NCI-H187 (cell line): ENCODE measurements at regions not wholly inside any gene's neighbourhood (a gene's known extent, or its start where the extent isn't known, plus 50 kb on each side); places are given as distances from the start of the nearest gene placed in this dataset.
"Not testable (repeated sequence)": the region's sequence is repeated elsewhere in the genome, so short reads cannot be mapped to it uniquely, and the experiment has no call there.

ENCODE experiments used
- DNase-seq, 2 experiments: peaks; one replicate each; lab custom pipeline; 2025; lab: John Stamatoyannopoulos, UW

- DNase-seq: no peak
Observed at GRCh38 chr1:232579958-232580941, 49.7 kb downstream of the SIPA1L2 start.

- DNase-seq: no peak
Observed at GRCh38 chr1:232579466-232579865, 50.5 kb downstream of the SIPA1L2 start.

- DNase-seq: no peak
Observed at GRCh38 chr1:232578651-232579195, 51.2 kb downstream of the SIPA1L2 start.

DNA sequence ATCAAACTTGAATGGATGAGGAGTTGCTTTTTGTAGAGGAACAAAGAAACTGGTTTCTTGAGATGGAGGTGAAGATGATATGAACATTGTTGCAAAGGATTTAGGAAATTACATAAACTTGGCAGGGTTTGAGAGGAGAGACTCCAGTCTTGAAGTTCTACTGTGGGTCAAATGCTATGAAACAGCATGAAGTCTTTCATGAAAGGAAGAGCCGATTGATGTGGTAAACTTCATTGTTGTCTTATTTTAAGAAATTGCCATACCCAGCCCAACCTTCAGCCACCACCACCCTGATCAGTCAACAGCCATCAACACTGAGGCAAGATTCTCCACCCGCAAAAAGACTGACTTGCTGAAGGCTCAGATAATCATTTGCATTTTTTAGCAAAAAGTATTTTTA lies 52.2 kb downstream of the SIPA1L2 start:
- no peak for DNase-seq

DNA sequence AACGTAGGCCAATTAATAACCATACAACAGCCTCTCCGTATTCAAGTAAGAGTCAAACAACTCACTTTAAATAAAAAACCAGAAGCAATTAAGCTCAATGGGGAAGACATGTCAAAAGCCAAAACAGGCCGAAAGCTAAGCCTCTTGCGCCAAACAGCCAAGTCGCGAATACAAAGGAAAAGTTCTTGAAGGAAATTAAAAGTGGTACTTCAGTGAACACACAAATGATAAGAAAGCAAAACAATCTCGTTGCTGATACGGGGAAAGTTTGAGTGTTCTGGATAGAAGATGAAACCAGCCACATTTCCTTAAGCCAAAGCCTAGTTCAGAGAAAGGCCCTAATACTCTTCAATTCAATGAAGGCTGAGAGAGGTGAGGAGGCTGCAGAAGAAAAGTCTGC lies 53.4 kb downstream of the SIPA1L2 start:
- DNase-seq: no peak

- DNase-seq: no peak
Observed at GRCh38 chr1:232575763-232576040, 54.2 kb downstream of the SIPA1L2 start.

- no peak for DNase-seq
Observed at GRCh38 chr1:232574889-232575762, 54.8 kb downstream of the SIPA1L2 start.

DNA sequence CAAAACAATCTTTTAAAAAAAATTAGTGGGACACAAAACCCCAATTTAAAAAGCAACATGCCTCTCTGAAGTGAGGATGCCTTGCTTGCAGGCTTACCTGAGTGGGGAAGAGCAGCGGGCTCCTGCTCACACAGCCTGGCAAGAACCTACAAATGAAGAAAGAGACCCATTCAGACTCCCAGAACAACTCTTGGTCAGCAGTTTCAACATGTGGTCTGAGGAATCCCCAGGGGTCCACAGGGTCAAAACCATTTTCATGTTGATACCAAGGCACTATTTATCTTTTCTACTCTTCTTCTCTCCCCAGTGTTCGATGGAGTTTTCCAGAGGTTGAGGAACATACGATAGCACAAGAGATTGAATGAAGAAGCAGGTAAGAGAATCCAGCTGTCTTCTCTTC lies 55.9 kb downstream of the SIPA1L2 start:
- no peak for DNase-seq

GRCh38 chr1:232571523-232571922 lies 58.4 kb downstream of the SIPA1L2 start:
- DNase-seq: peak; percentile 0 to 1

GRCh38 chr1:232570007-232570406 lies 59.9 kb downstream of the SIPA1L2 start:
- DNase-seq: no peak

- DNase-seq: not testable (repeated sequence)
Observed at GRCh38 chr1:232569554-232569921, 60.4 kb downstream of the SIPA1L2 start.

DNA sequence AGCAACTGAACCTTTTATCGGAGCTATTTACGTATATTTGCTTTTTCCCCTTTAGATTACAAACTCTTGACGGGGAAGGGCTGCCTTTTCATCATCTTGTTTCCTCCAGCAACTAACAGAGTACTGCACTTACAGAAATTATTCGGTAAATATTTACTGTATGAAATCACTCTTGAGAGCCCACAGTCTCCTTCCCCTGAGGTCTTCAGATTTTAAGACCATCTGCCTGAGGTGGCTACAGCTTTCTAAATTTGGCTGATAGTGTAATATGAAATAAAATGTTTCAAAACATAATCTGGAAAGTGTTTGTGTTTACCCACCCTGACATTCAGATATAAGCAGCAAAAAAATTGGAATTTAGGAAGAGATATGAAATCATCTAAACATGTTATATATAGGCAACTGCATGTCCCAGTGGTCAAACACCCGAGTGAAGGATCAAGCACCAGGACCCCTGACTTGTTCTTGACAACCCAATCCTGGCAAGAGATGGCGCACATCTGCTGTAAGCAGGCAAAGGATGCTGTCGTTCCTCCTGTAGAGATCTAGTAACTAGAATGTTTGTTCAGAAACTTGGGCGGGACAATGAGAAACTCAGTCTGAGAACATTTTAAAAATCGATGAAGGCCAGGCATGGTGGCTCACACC lies 60.9 kb downstream of the SIPA1L2 start:
- DNase-seq: no peak

GRCh38 chr1:232568331-232568852 lies 61.5 kb downstream of the SIPA1L2 start:
- DNase-seq: no peak

DNA sequence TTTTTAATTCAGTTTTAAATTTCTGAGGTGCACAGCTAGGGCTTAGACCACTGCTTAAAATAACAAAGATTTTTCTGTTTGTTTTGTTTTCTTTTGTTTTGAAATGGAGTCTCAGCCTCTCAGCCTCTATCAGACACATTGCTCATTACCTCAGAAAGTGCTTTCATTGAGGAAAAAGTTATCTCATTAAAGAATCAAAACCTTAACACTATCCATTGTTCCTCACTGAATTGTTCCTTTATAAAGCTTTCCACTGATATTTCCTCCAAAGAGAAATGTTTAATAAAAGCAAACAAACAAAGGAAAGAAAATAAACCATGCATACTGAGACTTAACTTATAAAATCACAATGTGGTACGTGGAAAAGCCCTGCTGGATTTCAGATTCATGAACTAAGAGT lies 63.8 kb downstream of the SIPA1L2 start:
- DNase-seq: no peak

- DNase-seq: no peak
Observed at GRCh38 chr1:232562855-232563510, 67.0 kb downstream of the SIPA1L2 start.

DNA sequence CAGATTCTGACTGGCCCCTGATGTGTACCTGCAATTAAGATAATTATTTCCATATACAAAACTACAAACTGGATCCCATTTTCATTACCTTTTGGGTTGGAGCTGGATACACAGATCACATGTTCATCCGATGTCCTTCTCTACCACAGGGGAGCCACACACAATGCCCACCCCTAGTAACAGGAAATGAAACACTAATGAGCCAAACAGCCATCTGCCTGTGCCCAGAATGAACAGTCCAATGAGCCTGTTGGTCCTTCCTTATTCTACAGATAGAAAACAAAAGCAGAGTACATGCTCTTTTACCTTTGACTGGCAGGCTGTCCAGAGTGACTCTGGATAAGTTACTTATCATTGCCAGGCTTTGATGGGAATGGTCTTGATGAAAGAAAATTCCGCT lies 68.6 kb downstream of the SIPA1L2 start:
- no peak for DNase-seq

DNA sequence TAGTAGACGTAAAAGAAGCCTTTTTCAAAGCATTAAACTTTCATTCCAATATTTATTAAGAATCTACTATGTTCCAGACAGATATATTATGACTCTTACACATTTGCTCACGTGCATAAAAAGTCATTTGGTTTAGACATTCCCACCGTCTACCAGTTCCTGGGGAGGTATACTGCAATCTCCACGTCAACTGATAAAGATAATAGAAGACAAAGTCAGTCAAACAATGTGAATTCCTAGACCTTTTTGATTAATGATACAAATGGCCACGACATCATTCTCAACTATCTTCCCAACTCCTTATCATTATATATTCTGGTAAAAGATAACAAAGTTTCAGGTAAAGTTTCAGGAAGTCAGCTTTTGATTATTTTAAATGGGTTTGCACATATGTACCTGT lies 69.0 kb downstream of the SIPA1L2 start:
- DNase-seq: no peak

- DNase-seq: no peak
Observed at GRCh38 chr1:232558954-232559353, 71.0 kb downstream of the SIPA1L2 start.

DNA sequence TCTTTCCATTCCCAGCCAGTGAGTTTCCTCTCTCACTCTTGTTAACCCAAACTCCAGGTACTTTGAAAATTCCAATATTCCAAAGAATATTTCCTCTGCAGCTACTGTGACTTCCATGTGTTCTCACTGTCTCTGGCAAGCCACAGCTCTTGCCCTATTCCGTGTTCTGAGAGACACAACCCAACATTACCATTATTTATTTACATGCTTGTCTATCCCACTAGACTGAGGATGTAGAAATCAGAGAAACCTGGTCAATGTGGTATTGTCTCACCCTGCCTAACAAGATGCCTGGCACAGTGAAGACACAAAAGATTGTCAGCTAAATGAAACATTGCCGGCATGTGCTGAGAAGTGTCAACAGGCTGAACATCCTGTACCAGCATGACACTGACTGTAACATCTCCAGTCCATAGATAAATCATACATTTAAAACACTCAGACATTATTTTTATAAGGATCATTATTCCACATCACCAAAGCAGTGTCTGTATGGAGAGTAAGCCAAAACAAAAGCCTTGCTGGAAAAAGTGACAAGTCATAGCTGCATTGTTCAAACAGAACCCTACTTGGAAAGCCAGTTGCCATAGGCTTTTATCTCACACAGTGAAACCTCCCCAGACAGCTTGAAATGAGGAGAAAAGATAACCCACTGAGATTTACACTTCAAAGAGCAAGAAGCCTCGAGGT lies 72.3 kb downstream of the SIPA1L2 start:
- DNase-seq: no peak

DNA sequence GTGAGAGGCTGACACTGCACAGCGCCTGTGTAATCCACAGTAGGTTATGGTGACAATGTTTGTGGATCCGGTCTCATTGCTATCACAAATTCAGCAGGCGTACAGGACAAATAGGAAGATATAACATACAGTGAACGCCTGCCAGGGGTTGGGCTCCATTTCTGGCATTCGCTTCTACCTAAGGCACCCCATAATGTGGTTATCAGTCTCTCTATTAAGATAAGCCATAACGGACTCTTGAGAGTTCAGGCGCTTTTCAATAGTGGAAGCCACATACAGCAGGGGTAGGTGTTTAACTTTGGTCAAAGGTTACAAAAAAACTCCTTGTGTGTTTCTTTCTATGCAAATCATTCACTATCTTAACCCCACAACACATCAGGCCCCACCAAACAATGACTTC lies 72.8 kb downstream of the SIPA1L2 start:
- no peak for DNase-seq

DNA sequence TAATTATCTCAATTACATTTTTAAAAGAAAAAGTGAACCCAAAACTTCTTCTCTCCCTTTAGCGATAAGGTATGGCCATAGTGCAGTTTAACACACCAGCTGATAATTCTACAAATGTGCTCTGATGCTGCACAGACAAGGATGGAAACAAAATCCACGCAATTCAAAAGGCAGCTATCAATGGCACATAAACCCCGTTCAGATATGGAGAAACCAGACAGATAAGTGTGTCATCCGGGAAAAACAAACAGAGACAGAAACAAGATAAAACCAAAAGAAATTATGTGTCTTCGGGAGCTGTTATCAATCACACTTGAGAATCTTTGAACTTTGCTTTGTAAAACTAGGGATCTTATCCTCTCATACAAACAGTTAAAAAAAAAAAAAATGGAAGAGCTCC lies 73.6 kb downstream of the SIPA1L2 start:
- no peak for DNase-seq
